Coronary artery (tissue), 2 donors: ENCODE measurements at regions not wholly inside any gene's neighbourhood (a gene's known extent, or its start where the extent isn't known, plus 50 kb on each side); places are given as distances from the start of the nearest gene placed in this dataset.

Experiments
- DNase-seq: peaks from one replicate; pipeline ENCODE4 v3.0.0-alpha.2; 2017; ENCODE audit warnings: low spot score
- H3K27ac ChIP-seq, 2 donors: fragments of 200-600 bp; sonication (generic); one replicate each; pipeline ENCODE4 v1.5.1; 2016 to 2019
- H3K4me3 ChIP-seq: fragments of 200-600 bp; sonication (generic); 2 replicates; pipeline ENCODE4 v1.5.1; 2016; ENCODE audit warnings: mild to moderate bottlenecking, moderate library complexity
- TF ChIP-seq, protein P1 (sequence below): fragments of 200-600 bp; sonication (generic); IDR thresholded peaks from one replicate; pipeline ENCODE4 v1.5.1; 2019; ENCODE audit warnings: antibody characterized with exemption

DNA sequence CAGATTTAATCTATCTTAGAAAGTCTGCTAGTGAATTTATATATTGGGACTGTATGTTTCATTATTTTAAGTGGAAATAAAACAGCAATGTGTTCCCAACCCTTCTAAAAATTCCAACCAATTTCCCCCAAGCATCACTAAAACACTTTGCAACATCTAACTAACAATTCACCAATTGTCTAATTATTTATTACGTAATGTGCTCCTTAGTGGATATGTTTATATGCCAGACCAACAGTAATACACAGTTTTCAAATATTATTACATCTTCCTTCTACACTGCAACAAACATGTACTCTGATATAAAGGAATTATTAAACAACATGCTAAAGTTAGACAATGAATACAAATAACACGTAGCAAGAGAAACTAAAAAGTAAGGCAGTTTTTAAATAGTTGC, 262.6 kb upstream of the THBS1 start:
- TF ChIP-seq, protein P1, sequence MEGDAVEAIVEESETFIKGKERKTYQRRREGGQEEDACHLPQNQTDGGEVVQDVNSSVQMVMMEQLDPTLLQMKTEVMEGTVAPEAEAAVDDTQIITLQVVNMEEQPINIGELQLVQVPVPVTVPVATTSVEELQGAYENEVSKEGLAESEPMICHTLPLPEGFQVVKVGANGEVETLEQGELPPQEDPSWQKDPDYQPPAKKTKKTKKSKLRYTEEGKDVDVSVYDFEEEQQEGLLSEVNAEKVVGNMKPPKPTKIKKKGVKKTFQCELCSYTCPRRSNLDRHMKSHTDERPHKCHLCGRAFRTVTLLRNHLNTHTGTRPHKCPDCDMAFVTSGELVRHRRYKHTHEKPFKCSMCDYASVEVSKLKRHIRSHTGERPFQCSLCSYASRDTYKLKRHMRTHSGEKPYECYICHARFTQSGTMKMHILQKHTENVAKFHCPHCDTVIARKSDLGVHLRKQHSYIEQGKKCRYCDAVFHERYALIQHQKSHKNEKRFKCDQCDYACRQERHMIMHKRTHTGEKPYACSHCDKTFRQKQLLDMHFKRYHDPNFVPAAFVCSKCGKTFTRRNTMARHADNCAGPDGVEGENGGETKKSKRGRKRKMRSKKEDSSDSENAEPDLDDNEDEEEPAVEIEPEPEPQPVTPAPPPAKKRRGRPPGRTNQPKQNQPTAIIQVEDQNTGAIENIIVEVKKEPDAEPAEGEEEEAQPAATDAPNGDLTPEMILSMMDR, result no peak
- no peak for DNase-seq
- Histone ChIP-seq H3K4me3 (no peak overlapping the region), H3K27ac (no peak overlapping the region)

DNA sequence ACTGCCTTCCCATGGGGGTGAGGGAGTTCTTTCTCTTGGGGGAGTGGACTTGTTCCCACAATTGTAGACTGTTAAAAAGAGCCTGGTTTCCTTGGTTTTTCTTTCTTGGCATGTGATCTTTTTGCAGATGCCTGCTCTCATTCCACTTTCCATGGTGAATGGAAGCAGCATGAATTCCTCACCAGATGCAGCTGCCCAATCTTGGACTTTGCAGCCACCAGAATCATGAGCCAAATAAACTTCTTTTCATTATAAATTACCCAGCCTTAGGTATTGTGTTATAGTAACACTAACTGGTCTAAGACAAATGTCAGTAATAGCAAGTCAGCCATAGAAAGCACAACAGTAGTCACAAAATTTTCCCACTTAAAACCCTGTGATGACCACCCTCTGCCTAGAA, 260.5 kb upstream of the THBS1 start:
- DNase-seq, result no peak

DNA sequence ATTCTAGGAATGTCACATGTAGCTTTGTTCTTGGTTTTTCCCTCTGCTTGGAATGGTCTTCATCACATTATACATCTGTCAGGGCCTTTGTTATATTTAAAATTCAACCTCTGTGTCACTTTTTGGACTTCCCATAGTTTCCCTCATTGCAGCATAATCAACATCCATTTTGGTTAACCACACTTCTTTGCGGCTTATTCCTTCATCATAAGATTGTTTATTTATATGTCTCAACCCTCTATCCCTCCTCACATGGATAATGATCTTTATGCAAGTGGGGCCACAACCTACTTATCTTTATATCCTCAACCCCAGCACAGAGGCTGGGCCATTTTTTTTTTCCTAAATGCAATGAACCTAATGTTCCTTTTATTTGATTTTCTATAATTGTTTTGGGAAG, 260.0 kb upstream of the THBS1 start:
- no peak overlapping the region for H3K4me3 ChIP-seq
- no peak for DNase-seq
- TF ChIP-seq, protein P1, result no peak
- no peak overlapping the region for H3K27ac ChIP-seq

More for the DNA sequence above, 260.5 kb upstream of the THBS1 start:
- no peak overlapping the region for H3K27ac ChIP-seq
- TF ChIP-seq, protein P1, result no peak
- H3K4me3 ChIP-seq, result no peak overlapping the region

DNA sequence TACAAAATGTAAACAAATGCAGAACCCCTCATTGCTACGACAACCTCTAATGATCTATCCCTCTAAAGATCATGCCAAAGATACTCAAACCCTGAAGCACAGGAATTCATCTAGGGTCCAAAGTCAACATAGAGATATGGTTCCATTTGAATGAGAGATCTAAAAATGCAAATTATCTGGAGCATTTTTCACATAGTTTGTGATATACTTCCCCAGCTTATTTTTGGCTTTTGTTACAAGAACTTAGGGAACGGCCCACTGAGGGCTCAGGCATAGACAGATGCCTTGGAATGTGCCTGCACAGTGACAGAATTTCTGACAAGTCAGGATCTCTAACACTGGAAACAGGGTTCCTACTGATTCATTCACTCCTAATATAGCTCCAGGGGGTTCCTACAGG, 258.9 kb upstream of the THBS1 start:
- Histone ChIP-seq H3K4me3 (no peak overlapping the region), H3K27ac (no peak overlapping the region)
- TF ChIP-seq, protein P1, result no peak
- no peak for DNase-seq

DNA sequence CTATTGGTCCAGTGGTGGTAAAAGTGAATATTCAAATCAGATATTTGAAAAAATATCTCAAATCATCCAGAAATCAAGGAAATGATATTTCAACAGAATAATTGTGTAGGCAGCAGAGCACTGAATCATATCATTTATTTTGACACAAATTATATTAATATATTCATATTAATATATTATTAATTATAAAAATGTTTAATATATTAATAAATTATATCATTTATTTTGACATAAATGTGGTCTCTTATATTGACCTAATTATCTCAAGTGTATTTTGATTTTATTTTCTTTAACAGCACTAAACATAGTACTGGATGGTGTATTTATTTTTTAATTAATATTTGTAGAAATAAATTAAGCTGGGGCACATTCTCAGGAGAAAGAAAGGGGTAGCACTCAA, 257.7 kb upstream of the THBS1 start:
- TF ChIP-seq, protein P1, result no peak
- no peak for DNase-seq
- Histone ChIP-seq H3K4me3 (no peak overlapping the region), H3K27ac (no peak overlapping the region)

DNA sequence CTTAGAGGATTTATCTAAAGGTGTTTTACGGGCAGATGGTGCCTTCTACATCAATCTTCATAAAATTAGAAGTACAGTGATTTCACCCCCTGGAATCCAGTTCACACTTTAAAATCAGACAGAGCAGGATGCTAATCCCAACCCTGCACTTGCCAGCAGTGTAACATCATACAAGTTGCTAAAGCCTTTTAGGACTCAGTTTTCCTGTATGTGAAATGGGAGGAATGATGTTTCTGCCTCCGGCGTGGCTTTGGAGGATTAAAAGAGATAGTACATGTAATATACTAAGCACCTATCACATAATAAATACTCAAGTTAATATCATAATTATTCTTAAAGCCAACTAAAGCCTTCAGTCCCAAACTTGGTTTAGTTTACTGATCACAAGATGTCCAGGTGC, 257.2 kb upstream of the THBS1 start:
- DNase-seq, result no peak
- Histone ChIP-seq H3K4me3 (no peak overlapping the region), H3K27ac (no peak overlapping the region)
- TF ChIP-seq, protein P1, result no peak

DNA sequence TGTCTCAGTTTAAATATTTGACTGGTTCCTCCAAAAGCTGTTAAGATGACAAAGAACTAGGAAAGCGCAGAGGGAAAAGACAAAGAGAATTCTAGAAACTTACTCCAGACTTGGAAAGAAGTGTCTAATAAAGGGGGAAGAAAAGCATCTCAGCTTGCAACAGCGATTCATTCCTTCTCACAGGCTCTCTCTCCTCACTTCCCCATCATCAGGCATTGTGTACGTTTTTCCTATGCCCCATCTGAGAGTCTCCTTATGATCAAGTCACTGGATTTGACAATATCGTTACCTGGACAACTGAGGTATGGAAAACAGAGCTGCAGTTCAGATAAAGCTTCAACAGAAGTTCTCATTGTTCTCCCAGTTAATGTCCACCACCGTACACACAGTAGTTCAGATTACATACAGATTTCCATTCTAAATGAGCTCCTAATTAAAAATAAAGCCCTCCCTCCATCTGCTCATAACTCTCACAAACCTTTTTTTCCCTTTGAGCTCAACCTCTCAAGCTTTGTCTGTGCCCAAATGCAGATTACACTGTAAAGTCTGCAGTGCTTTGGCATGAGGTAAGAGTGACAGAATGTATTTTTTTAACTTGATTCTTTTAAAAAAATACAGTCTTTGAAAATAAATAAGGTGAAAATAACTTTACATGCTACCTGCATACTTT, 254.4 kb upstream of the THBS1 start:
- no peak overlapping the region for H3K27ac ChIP-seq
- H3K4me3 ChIP-seq, result no peak overlapping the region
- TF ChIP-seq, protein P1, result no peak
- no peak for DNase-seq
